Karpas-422 (cell line): ENCODE measurements at regions not wholly inside any gene's neighbourhood (a gene's known extent, or its start where the extent isn't known, plus 50 kb on each side); places are given as distances from the start of the nearest gene placed in this dataset.

Experiments used
- DNase-seq: peaks from one replicate; pipeline ENCODE4 v3.0.0-alpha.2; 2015
- H2AFZ ChIP-seq: fragments of 200-600 bp; sonication (generic); 2 replicates; pipeline ENCODE4 v1.6.1; 2014; ENCODE audit warnings: antibody characterized with exemption, low read length, mixed read lengths
- H3K27ac ChIP-seq: fragments of 200-600 bp; sonication (generic); 2 replicates; pipeline ENCODE4 v1.5.1; 2014; ENCODE audit warnings: mild to moderate bottlenecking, low read length, moderate library complexity
- H3K27me3 ChIP-seq: fragments of 200-600 bp; sonication (generic); 2 replicates; pipeline ENCODE4 v1.6.1; 2014; ENCODE audit warnings: low read length, mixed read lengths
- H3K36me3 ChIP-seq: fragments of 200-600 bp; sonication (generic); 2 replicates; pipeline ENCODE4 v1.6.1; 2014; ENCODE audit warnings: low read length, mixed read lengths; ENCODE audit not compliant: insufficient read depth
- H3K4me1 ChIP-seq: fragments of 200-600 bp; sonication (generic); 2 replicates; pipeline ENCODE4 v1.6.1; 2014; ENCODE audit warnings: mild to moderate bottlenecking, low read length, mixed read lengths
- H3K4me2 ChIP-seq: fragments of 200-600 bp; sonication (generic); 2 replicates; pipeline ENCODE4 v1.6.1; 2014; ENCODE audit warnings: low read length, low read depth, mild to moderate bottlenecking; ENCODE audit not compliant: poor library complexity, severe bottlenecking
- H3K4me3 ChIP-seq: fragments of 200-600 bp; sonication (generic); 2 replicates; pipeline ENCODE4 v1.5.1; 2014; ENCODE audit warnings: mild to moderate bottlenecking, antibody characterized with exemption, low read length, mixed read lengths
- H3K79me2 ChIP-seq: fragments of 200-600 bp; sonication (generic); 2 replicates; pipeline ENCODE4 v1.6.1; 2014; ENCODE audit warnings: mild to moderate bottlenecking, low read length, mixed read lengths
- H3K9ac ChIP-seq: fragments of 200-600 bp; sonication (generic); 2 replicates; pipeline ENCODE4 v1.6.0; 2014; ENCODE audit warnings: low read length
- H3K9me2 ChIP-seq: fragments of 200-600 bp; sonication (generic), shearing (Covaris generic); replicated peaks from 2 replicates; pipeline ENCODE4 v1.6.0; 2014; ENCODE audit warnings: mild to moderate bottlenecking, low read length, moderate library complexity; ENCODE audit not compliant: insufficient read depth
- H3K9me3 ChIP-seq: fragments of 300-700, 200-600 bp; sonication (generic); 2 replicates; pipeline ENCODE4 v1.6.1; 2014; ENCODE audit warnings: low read length, mixed read lengths
- H4K20me1 ChIP-seq: fragments of 200-600 bp; sonication (generic); 2 replicates; pipeline ENCODE4 v1.6.1; 2014; ENCODE audit warnings: mild to moderate bottlenecking, antibody characterized with exemption, low read length, low read depth; ENCODE audit not compliant: insufficient read depth

GRCh38 chr9:27880635-27881034, 307.4 kb upstream of the C9orf72 start:
- Histone ChIP-seq H3K27ac (no peak overlapping the region), H3K9me3 (no peaks in the 10 kb centered on the region), H3K9ac (no peak overlapping the region), H3K36me3 (no peaks in the 10 kb centered on the region), H3K27me3 (no peaks in the 10 kb centered on the region), H3K4me3 (no peak overlapping the region), H3K4me2 (no peak overlapping the region), H3K79me2 (no peaks in the 10 kb centered on the region), H3K9me2 (0 out of 2 replicates have a peak, but pooled peaks cover 3% of the 10 kb centered on the region), H2AFZ (no peak overlapping the region), H3K4me1 (no peaks in the 10 kb centered on the region), H4K20me1 (no peaks in the 10 kb centered on the region)
- DNase-seq: no peak

GRCh38 chr9:27888661-27889295, 315.5 kb upstream of the C9orf72 start:
- H3K27ac ChIP-seq: no peak overlapping the region
- H4K20me1 ChIP-seq: no peaks in the 10 kb centered on the region
- H3K9me2 ChIP-seq: 0 out of 2 replicates have a peak, but pooled peaks cover 5% of the 10 kb centered on the region
- H3K4me1 ChIP-seq: no peaks in the 10 kb centered on the region
- no peak overlapping the region for H3K9ac ChIP-seq
- no peaks in the 10 kb centered on the region for H3K9me3 ChIP-seq
- H3K27me3 ChIP-seq: no peaks in the 10 kb centered on the region
- H3K36me3 ChIP-seq: no peaks in the 10 kb centered on the region
- H3K4me2 ChIP-seq: no peak overlapping the region
- H3K79me2 ChIP-seq: no peaks in the 10 kb centered on the region
- peak; percentile 80 for DNase-seq
- H3K4me3 ChIP-seq: no peak overlapping the region
- no peak overlapping the region for H2AFZ ChIP-seq

- Histone ChIP-seq H3K36me3 (no peaks in the 10 kb centered on the region), H3K4me1 (no peaks in the 10 kb centered on the region), H3K4me2 (no peak overlapping the region), H2AFZ (no peak overlapping the region), H3K27me3 (no peaks in the 10 kb centered on the region), H4K20me1 (no peaks in the 10 kb centered on the region), H3K4me3 (no peak overlapping the region), H3K27ac (no peak overlapping the region), H3K9me2 (0 out of 2 replicates have a peak, but pooled peaks cover 3% of the 10 kb centered on the region), H3K9me3 (no peaks in the 10 kb centered on the region), H3K79me2 (no peaks in the 10 kb centered on the region), H3K9ac (no peak overlapping the region)
- no peak for DNase-seq
Measured at GRCh38 chr9:27924502-27924901, 351.2 kb upstream of the C9orf72 start.

GRCh38 chr9:27925815-27926214, 352.5 kb upstream of the C9orf72 start:
- DNase-seq: no peak
- H3K4me2 ChIP-seq: no peak overlapping the region
- H3K9me2 ChIP-seq: no peaks in the 10 kb centered on the region
- H3K9ac ChIP-seq: no peak overlapping the region
- H3K9me3 ChIP-seq: no peaks in the 10 kb centered on the region
- H3K4me3 ChIP-seq: no peak overlapping the region
- no peak overlapping the region for H3K27ac ChIP-seq
- H3K27me3 ChIP-seq: no peaks in the 10 kb centered on the region
- H3K79me2 ChIP-seq: no peaks in the 10 kb centered on the region
- no peaks in the 10 kb centered on the region for H3K36me3 ChIP-seq
- no peaks in the 10 kb centered on the region for H3K4me1 ChIP-seq
- no peaks in the 10 kb centered on the region for H4K20me1 ChIP-seq
- H2AFZ ChIP-seq: no peak overlapping the region

- Histone ChIP-seq H3K4me1 (no peaks in the 10 kb centered on the region), H4K20me1 (no peaks in the 10 kb centered on the region), H3K9me2 (no peaks in the 10 kb centered on the region; the same call in 1 of the 2 replicates), H3K4me2 (no peak overlapping the region), H3K36me3 (no peaks in the 10 kb centered on the region), H3K9me3 (no peaks in the 10 kb centered on the region), H3K27me3 (no peaks in the 10 kb centered on the region), H3K79me2 (no peaks in the 10 kb centered on the region), H3K4me3 (no peak overlapping the region), H3K27ac (no peak overlapping the region), H3K9ac (no peak overlapping the region), H2AFZ (no peak overlapping the region)
- no peak for DNase-seq
Measured at GRCh38 chr9:27929841-27930240, 356.6 kb upstream of the C9orf72 start.

- DNase-seq: no peak
- no peak overlapping the region for H3K9ac ChIP-seq
Measured at GRCh38 chr9:27933210-27934025, 360.1 kb upstream of the C9orf72 start.

GRCh38 chr9:27934471-27934870, 361.2 kb upstream of the C9orf72 start:
- Histone ChIP-seq H3K27ac (no peak overlapping the region), H3K4me3 (no peak overlapping the region), H3K4me2 (no peak overlapping the region), H3K9me3 (no peaks in the 10 kb centered on the region), H3K4me1 (no peaks in the 10 kb centered on the region), H3K36me3 (no peaks in the 10 kb centered on the region), H3K9me2 (no peaks in the 10 kb centered on the region; the same call in 1 of the 2 replicates), H3K27me3 (no peaks in the 10 kb centered on the region), H2AFZ (no peak overlapping the region), H4K20me1 (no peaks in the 10 kb centered on the region), H3K9ac (no peak overlapping the region), H3K79me2 (no peaks in the 10 kb centered on the region)
- DNase-seq: no peak

More at GRCh38 chr9:27933210-27934025, 360.1 kb upstream of the C9orf72 start:
- H4K20me1 ChIP-seq: no peaks in the 10 kb centered on the region
- H3K4me2 ChIP-seq: no peak overlapping the region
- H3K9me3 ChIP-seq: no peaks in the 10 kb centered on the region
- H3K27me3 ChIP-seq: no peaks in the 10 kb centered on the region
- H3K79me2 ChIP-seq: no peaks in the 10 kb centered on the region
- no peak overlapping the region for H3K27ac ChIP-seq
- H3K36me3 ChIP-seq: no peaks in the 10 kb centered on the region
- no peak overlapping the region for H3K4me3 ChIP-seq
- H2AFZ ChIP-seq: no peak overlapping the region
- no peaks in the 10 kb centered on the region for H3K4me1 ChIP-seq
- H3K9me2 ChIP-seq: no peaks in the 10 kb centered on the region; the same call in 1 of the 2 replicates

GRCh38 chr9:27939186-27939585, 365.9 kb upstream of the C9orf72 start:
- Histone ChIP-seq H3K79me2 (no peaks in the 10 kb centered on the region), H3K36me3 (no peaks in the 10 kb centered on the region), H4K20me1 (no peaks in the 10 kb centered on the region), H3K9me2 (0 out of 2 replicates have a peak, but pooled peaks cover 4% of the 10 kb centered on the region), H3K9me3 (no peaks in the 10 kb centered on the region; the same call in 1 of the 2 replicates), H3K4me3 (no peak overlapping the region), H3K27ac (no peak overlapping the region), H2AFZ (no peak overlapping the region), H3K4me1 (no peaks in the 10 kb centered on the region), H3K27me3 (no peaks in the 10 kb centered on the region), H3K4me2 (no peak overlapping the region), H3K9ac (no peak overlapping the region)
- DNase-seq: no peak
